CD4-positive, alpha-beta T cell (primary cell): ENCODE measurements at regions not wholly inside any gene's neighbourhood (a gene's known extent, or its start where the extent isn't known, plus 50 kb on each side); places are given as distances from the start of the nearest gene placed in this dataset.

ENCODE experiments used
- ATAC-seq: fragments of 200-7000 bp; cut with Tn5 transposase; one replicate; pipeline ENCODE4 v1.10.0; 2022; ENCODE audit warnings: mild to moderate bottlenecking; ENCODE audit not compliant: poor library complexity
- CTCF ChIA-PET: fragments of 350-600 bp; sonication (Branson Sonifier 250); formaldehyde crosslinking; loops from one replicate; lab custom pipeline; 2021; ENCODE audit warnings: antibody characterized with exemption, inconsistent platforms; lab: Charles Lee
- POLR2A ChIA-PET: fragments of 350-600 bp; sonication (Branson Sonifier 250); formaldehyde crosslinking; loops from one replicate; lab custom pipeline; 2021; ENCODE audit warnings: antibody characterized with exemption, inconsistent platforms; lab: Charles Lee
- DNase-seq, 14 experiments: peaks; one replicate each; pipeline ENCODE4 v3.0.0-alpha.2; 2013 to 2020; ENCODE audit warnings: mixed read lengths in 2 of 14
- H3K27ac ChIP-seq, 2 donors: one replicate each; pipeline versions ENCODE4 v1.5.1 to v1.7.0; 2013; ENCODE audit warnings: low read length in 2 of 2, low read depth in 1 of 2, mild to moderate bottlenecking in 1 of 2
- H3K27me3 ChIP-seq, 2 experiments: 1 replicate in 1 of 2; 2 replicates in 1 of 2; pipeline versions ENCODE4 v1.6.1 to v1.7.0; 2013; ENCODE audit warnings: low read length in 2 of 2, control low read depth in 1 of 2, mild to moderate bottlenecking in 1 of 2, moderate library complexity in 1 of 2; ENCODE audit not compliant: insufficient read depth in 2 of 2, control insufficient read depth in 1 of 2
- H3K36me3 ChIP-seq: one replicate; pipeline ENCODE4 v1.6.1; 2013; ENCODE audit warnings: low read length, control low read depth; ENCODE audit not compliant: insufficient read depth
- H3K4me1 ChIP-seq: one replicate; pipeline ENCODE4 v1.6.1; 2013; ENCODE audit warnings: low read length, control low read depth; ENCODE audit not compliant: insufficient read depth
- H3K4me3 ChIP-seq: one replicate; pipeline ENCODE4 v1.5.1; 2013; ENCODE audit warnings: mild to moderate bottlenecking, low read length, moderate library complexity
- H3K9me3 ChIP-seq, 2 experiments: 1 replicate in 1 of 2; 2 replicates in 1 of 2; pipeline versions ENCODE4 v1.6.1 to v1.7.0; 2013; ENCODE audit warnings: low read length in 2 of 2, mild to moderate bottlenecking in 2 of 2, control low read depth in 1 of 2, moderate library complexity in 1 of 2; ENCODE audit not compliant: control insufficient read depth in 1 of 2, insufficient read depth in 1 of 2
- H3K27ac Mint-ChIP-seq: one replicate; pipeline ENCODE4 v1.8.0; 2020; ENCODE audit warnings: mixed read lengths
- H3K27me3 Mint-ChIP-seq: one replicate; pipeline ENCODE4 v1.8.0; 2021; ENCODE audit warnings: mixed read lengths
- H3K36me3 Mint-ChIP-seq: one replicate; pipeline ENCODE4 v1.8.0; 2021; ENCODE audit warnings: low read depth, mixed read lengths
- H3K4me1 Mint-ChIP-seq: one replicate; pipeline ENCODE4 v1.8.0; 2021; ENCODE audit warnings: low read depth, mixed read lengths
- H3K4me3 Mint-ChIP-seq: one replicate; pipeline ENCODE4 v1.8.0; 2020; ENCODE audit warnings: mild to moderate bottlenecking, mixed read lengths
- H3K9me3 Mint-ChIP-seq: one replicate; pipeline ENCODE4 v1.8.0; 2020; ENCODE audit warnings: mixed read lengths
- intact Hi-C, 2 experiments: fragments of 100-400 bp; cut with DNase I in 1 of 2; cut with micrococcal nuclease in 1 of 2; formaldehyde crosslinking; loops; one replicate each; pipeline versions ENCODE4 v1.15.1 to v1.9.0; 2023 to 2025; cut with DNase I, micrococcal nuclease
- TF ChIP-seq, protein P1 (sequence below): fragments of 200-600 bp; IDR thresholded peaks from one replicate; pipeline ENCODE4 v1.8.0; 2022; ENCODE audit warnings: antibody characterized with exemption, mild to moderate bottlenecking

DNA sequence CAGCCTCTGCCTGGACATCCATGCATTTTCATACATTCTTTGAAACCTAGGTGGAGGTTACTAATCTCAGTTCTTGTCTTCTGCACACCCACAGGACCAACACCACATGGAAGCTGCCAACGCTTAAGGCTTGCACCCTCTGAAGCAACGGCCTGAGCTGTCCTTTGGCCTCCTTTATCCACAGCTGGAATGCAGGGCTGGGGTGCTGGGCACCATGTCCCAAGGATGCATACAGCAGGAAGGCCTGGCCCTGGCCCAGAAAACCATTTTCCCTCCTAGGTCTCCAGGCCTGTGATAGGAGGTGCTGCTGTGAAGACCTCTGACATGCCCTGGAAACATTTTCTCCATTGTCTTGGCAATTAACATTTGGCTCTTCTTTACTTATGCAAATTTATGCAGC, 1168.6 kb downstream of the KCNT2 start:
- no peak overlapping the region for H3K27ac Mint-ChIP-seq
- Histone ChIP-seq H3K27ac (no peak overlapping the region), H3K27me3 (no peaks in the 10 kb centered on the region), H3K9me3 (peaks cover 0 to 2% of the 10 kb centered on the region in 2 experiments), H3K4me3 (no peak overlapping the region), H3K36me3 (no peaks in the 10 kb centered on the region), H3K4me1 (no peaks in the 10 kb centered on the region)
- H3K36me3 Mint-ChIP-seq: no peaks in the 10 kb centered on the region
- H3K9me3 Mint-ChIP-seq: no peaks in the 10 kb centered on the region
- ATAC-seq (no peak), DNase-seq (no peak)
- no peaks in the 10 kb centered on the region for H3K27me3 Mint-ChIP-seq
- ChIA-PET CTCF (no interaction called here), POLR2A (no interaction called here)
- no peaks in the 10 kb centered on the region for H3K4me1 Mint-ChIP-seq
- TF ChIP-seq, protein P1, sequence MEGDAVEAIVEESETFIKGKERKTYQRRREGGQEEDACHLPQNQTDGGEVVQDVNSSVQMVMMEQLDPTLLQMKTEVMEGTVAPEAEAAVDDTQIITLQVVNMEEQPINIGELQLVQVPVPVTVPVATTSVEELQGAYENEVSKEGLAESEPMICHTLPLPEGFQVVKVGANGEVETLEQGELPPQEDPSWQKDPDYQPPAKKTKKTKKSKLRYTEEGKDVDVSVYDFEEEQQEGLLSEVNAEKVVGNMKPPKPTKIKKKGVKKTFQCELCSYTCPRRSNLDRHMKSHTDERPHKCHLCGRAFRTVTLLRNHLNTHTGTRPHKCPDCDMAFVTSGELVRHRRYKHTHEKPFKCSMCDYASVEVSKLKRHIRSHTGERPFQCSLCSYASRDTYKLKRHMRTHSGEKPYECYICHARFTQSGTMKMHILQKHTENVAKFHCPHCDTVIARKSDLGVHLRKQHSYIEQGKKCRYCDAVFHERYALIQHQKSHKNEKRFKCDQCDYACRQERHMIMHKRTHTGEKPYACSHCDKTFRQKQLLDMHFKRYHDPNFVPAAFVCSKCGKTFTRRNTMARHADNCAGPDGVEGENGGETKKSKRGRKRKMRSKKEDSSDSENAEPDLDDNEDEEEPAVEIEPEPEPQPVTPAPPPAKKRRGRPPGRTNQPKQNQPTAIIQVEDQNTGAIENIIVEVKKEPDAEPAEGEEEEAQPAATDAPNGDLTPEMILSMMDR: no peak
- H3K4me3 Mint-ChIP-seq: no peak overlapping the region
- intact Hi-C loops: no loop called here

DNA sequence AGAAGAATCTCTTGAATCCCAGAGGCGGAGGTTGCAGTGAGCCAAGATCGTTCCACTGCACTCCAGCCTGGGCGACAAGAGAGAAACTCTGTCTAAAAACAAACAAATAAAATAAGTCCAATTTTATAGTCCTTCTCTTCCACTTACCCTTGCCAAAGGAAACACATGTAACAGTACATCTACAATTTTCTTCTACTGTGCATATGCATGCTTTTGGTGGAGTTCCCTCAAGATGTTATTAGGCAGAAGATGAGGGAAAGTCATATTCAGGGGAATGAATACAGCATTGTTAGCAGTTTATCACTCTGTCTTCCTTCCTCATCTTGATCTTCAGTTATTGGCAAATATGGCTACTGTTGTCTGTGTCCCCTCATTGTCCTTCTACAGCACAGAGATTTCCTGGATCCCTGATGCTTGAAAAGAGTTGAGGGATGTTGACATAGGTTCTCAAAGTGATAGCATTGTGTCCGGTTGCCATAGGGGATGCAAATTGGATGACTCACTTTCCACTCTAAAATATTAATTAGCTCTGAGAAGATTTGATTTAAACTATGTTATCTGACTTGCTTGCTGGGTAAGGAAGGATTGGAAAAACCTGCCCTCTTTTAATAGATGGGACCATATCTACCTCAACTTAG, 1173.6 kb downstream of the KCNT2 start:
- Histone ChIP-seq H3K4me3 (no peak overlapping the region), H3K9me3 (peaks cover 0 to 3% of the 10 kb centered on the region in 2 experiments), H3K27ac (no peak overlapping the region), H3K4me1 (no peaks in the 10 kb centered on the region), H3K27me3 (no peaks in the 10 kb centered on the region), H3K36me3 (no peaks in the 10 kb centered on the region)
- CTCF ChIA-PET: no interaction called here
- TF ChIP-seq, protein P1: no peak
- Mint-ChIP-seq H3K36me3 (no peaks in the 10 kb centered on the region), H3K27ac (no peak overlapping the region), H3K9me3 (peaks cover 4% of the 10 kb centered on the region), H3K27me3 (no peaks in the 10 kb centered on the region), H3K4me1 (no peaks in the 10 kb centered on the region), H3K4me3 (no peak overlapping the region)
- POLR2A ChIA-PET: no interaction called here
- intact Hi-C loops: no loop called here
- ATAC-seq (no peak), DNase-seq (no peak)

DNA sequence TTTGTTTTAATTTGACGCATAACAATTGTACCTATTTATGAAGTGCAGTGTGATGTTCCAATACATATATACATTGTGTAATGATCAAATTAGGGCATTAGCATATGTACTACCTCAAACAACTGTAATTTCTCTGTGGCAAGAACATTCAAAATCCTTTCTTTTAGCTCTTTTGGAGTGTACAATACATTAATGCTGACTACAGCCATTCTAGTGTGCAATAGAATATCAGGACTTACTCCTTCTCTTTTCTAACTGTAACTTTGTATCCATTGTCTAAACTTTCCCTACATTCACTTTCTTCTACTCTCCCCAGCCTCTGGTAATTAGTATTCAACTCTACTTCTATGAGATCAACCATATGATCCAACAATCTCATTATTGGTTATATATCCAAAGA, 1177.4 kb downstream of the KCNT2 start:
- no peak for ATAC-seq
- intact Hi-C loops: no loop called here
- Histone ChIP-seq H3K27me3 (no peaks in the 10 kb centered on the region), H3K36me3 (no peaks in the 10 kb centered on the region), H3K27ac (no peak overlapping the region), H3K4me1 (no peaks in the 10 kb centered on the region), H3K9me3 (peaks cover 0 to 3% of the 10 kb centered on the region in 2 experiments), H3K4me3 (no peak overlapping the region)
- Mint-ChIP-seq H3K27ac (no peak overlapping the region), H3K27me3 (no peaks in the 10 kb centered on the region), H3K9me3 (peaks cover 4% of the 10 kb centered on the region), H3K36me3 (no peaks in the 10 kb centered on the region), H3K4me1 (no peaks in the 10 kb centered on the region), H3K4me3 (no peak overlapping the region)
- POLR2A ChIA-PET: no interaction called here
- TF ChIP-seq, protein P1: no peak
- DNase-seq: no peak
- CTCF ChIA-PET: no interaction called here
